Activated CD4-positive, alpha-beta T cell treated with anti-CD3 and anti-CD28 coated beads, Interleukin-2, amount 50 U/mL, for 16 hours (primary cell): ENCODE measurements at regions not wholly inside any gene's neighbourhood (a gene's known extent, or its start where the extent isn't known, plus 50 kb on each side); places are given as distances from the start of the nearest gene placed in this dataset.

Experiments used
- DNase-seq: peaks from one replicate; pipeline ENCODE4 v3.0.0-alpha.2; 2020

DNA sequence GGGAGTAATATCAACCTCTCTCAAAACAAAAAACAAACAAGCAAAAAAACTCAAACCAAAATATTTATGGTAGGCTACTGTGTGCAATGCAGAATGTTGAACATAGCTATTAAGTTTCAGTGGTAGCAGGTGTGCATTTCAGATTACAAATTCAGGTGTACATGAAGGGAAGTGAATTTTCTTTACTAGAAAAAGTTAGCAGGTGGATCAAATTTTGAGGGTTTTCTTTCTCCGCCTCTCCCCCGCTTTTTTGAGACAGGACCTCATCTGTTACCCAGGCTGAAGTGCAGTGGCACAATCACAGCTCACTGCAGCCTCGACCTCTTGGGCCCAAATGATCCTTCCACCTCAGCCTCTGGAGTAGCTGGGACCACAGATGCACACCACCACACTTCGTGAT lies 109.7 kb upstream of the GOLIM4 start:
- no peak for DNase-seq

- DNase-seq, result no peak
These were observed 101.4 kb upstream of the GOLIM4 start for GRCh38 chr3:168197162-168197561.

- no peak for DNase-seq
These were observed 96.1 kb upstream of the GOLIM4 start for GRCh38 chr3:168191856-168192255.

DNA sequence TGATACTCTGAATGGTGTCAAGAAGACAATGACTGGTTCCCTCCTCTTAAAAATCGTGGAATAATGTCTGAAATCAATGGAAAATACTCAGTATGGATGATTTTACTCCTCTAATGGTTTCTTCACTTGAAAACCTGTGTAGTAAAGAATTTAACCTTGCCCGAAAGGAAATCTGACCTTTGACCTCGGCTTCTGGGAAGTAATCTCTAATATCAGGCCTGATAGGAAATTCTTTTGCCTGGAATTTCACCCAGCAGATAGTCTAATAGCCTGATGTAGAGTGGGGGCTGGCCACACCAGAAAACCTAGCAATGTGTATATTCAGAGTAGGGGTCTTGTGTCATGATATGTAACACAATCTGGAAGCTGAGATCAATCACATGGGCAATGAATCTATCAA lies 91.5 kb upstream of the GOLIM4 start:
- DNase-seq, result no peak

DNA sequence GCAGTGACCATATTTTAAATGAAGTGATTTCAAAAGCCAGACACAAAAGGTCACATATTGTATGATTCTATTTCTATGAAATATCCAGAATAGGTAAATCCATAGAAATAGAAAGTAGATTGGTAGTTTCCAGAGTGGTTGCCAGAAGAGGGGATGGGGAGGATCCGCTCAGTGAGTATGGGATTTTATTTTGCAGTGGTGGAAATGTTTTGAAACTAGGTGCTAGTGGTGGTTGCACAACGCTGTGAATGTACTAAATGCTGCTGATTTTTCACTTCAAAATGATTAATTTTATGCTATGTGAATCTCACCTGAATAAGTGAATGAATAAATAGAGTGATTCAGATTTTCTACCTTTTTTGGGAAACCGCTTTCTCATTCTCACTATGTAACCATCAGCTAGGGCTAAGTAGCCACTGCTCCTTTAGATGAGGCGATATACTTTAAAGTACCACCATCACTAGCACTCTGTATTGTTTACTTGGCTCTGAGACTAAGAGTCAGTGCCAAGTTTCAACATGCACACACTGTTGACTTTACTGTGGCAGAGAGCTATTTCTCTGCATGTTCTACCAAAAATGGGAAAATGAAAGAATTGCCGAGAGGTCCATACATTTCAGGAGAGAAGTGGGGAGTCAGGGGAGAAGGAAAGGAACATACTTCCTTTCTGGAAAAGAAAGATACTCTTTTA lies 90.7 kb upstream of the GOLIM4 start:
- DNase-seq, result no peak

GRCh38 chr3:168183774-168184173 lies 88.0 kb upstream of the GOLIM4 start:
- DNase-seq, result no peak

DNA sequence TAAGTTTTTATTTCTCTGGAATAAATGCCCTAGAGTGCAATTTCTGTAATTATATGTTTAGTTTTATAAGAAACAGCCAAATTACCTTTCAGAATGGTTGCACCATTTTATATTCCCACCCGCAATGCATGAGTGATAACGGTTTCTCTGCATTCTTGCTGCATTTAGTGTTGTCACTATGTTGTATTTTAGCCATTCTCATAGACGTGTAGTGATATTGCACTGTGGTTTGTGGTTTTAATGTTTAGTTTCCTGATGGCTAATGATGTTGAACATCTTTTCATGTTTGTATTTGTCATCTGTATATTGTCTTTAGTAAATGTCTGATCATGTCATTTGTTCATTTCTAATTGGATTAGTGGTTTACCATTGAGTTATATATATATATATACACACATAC lies 73.0 kb upstream of the GOLIM4 start:
- DNase-seq, result no peak

DNA sequence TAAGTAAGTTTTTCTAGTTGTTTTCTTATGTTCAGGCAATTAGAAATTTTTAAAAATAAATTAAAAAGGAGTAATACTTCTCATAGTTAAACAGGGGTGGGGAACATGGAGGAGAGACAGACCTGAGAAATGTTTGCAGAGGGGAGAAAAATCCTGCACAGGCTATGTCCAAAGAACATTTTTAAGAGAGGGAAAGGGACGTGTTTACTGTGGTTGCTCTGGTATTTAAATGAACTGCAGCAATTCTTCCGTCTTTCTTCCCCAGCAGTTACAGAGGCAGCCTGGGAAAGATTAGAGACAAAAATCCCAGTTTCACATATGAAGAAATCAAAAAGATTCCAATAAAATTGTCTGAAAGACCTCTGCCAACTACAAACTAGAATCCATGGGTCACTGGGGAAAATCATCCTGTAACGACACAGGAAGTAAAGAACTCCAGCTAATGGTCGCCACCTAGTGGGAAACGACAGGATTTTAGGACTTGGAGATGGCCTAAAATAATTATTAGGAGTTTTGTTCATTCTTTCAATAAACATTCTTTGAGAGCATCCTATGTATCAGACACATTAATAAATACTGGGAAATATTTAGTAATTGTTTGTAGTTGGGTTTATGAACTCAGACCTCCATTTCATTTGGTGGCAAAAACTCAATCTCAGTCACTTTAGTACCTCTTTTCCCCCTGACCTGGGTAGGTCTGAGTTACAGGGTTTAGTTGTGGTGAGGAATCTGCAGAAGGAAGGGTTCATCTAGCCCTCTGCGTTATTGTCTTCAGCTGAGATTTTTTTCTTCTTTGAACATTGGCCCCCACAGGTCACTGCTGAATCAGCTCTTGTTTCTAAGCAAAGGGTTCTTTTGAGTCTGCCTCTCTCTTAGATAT lies 69.9 kb upstream of the GOLIM4 start:
- DNase-seq, result peak; percentile 46

DNA sequence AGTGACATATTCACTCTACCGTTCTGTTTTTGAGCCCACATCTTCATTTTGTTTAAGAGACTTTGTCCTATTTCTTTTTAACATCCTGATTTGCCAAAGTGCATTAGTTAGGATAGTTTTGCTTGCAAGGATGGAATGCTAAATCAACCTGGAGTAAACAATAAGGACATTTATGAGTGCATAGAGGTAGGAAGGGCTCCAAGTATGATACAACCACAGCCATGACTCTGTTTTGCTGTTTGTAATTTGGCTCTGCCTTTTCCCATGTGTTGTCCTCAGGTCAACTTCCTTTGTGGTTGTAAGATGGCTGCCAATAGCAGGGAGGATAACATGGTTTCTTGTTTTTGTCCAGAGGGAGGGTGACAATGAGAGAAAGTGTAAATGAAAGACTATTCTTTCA lies 66.4 kb upstream of the GOLIM4 start:
- DNase-seq, result no peak

GRCh38 chr3:168161696-168162095 lies 66.0 kb upstream of the GOLIM4 start:
- no peak for DNase-seq

DNA sequence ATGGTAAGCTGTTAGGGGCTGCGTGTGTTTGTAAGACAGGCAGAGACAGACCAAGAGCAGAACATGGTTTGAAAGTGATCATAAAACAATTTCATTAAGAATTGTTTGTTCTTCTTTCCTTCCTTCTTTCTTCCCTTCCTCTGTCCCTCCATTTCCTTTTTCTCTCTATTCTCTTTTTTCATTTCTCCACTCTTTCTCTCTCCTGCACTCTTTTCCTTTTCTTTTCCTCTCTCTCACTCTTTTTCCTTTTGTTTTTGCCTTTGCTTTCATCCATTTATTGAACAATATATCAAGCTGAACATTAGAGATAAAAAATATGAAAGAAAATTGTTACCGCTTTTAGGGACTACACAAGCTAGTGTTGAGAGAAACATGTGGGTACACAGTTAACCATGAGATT lies 62.2 kb upstream of the GOLIM4 start:
- DNase-seq, result no peak

GRCh38 chr3:168157099-168157700 lies 61.5 kb upstream of the GOLIM4 start:
- DNase-seq, result no peak

- no peak for DNase-seq
These were observed 60.8 kb upstream of the GOLIM4 start for GRCh38 chr3:168156479-168156878.

DNA sequence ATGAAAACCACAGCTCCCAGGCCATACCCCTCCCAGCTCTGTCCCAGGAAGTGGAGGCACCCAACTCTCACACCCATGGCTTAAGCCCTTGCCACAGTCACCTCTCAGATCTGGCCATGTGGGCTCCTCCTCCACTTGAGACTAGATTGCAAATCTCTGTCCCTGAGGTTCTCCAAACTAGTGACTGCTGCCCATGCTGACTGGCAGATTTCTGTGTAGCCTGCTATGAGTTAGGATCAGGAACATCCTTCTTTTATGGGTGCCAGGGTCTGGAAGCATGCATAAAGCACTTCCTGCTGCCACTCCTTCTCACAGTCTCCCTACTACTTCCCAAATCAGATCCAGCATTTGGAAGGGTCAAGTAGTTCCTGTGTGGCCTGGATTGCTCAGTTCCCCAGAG lies 59.6 kb upstream of the GOLIM4 start:
- no peak for DNase-seq

DNA sequence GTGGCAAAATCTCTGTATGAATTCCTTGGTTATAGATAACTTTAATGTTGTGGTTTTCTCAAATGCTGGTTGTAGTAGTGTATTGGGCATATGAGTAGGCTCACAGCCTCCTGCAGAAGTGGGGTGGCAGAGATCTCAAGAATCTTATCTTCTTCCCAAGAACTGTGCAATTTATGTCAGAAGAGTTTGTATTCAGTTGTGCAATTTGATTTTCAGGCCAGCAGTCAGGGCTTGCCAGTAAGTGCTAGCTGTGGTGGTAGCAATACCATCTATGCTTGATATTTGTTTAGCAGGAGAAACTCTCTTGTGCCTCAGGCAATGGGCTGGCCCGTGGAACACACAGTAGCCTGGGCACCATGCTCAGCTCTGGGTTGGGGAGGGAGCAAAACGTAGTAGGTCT lies 58.4 kb upstream of the GOLIM4 start:
- DNase-seq, result no peak

GRCh38 chr3:168152149-168152548 lies 56.4 kb upstream of the GOLIM4 start:
- no peak for DNase-seq
